Activated CD4-positive, alpha-beta T cell treated with anti-CD3 and anti-CD28 coated beads, Interleukin-2, Interleukin-4, amounts not matched to agents 100 ng/mL and 50 ng/mL, durations not matched to agents 16 hours and 8 hours (primary cell): ENCODE measurements at regions not wholly inside any gene's neighbourhood (a gene's known extent, or its start where the extent isn't known, plus 50 kb on each side); places are given as distances from the start of the nearest gene placed in this dataset.
A peak's percentile ranks its signal among the peaks of the same experiment; 100 is the strongest.

ENCODE experiments used
- DNase-seq: peaks from one replicate; pipeline ENCODE4 v3.0.0-alpha.2; 2020; ENCODE audit warnings: low spot score

- DNase-seq, result no peak
Measured at GRCh38 chr1:88376421-88376820, 307.7 kb upstream of the PKN2 start.

- DNase-seq, result no peak
Measured at GRCh38 chr1:88378560-88378959, 305.5 kb upstream of the PKN2 start.

- no peak for DNase-seq
Measured at GRCh38 chr1:88394958-88395357, 289.1 kb upstream of the PKN2 start.

- DNase-seq, result no peak
Measured at GRCh38 chr1:88398338-88398737, 285.7 kb upstream of the PKN2 start.

- DNase-seq, result no peak
Measured at GRCh38 chr1:88399690-88400089, 284.4 kb upstream of the PKN2 start.

- DNase-seq, result peak; percentile 56
Measured at GRCh38 chr1:88401313-88401712, 282.8 kb upstream of the PKN2 start.

- no peak for DNase-seq
Measured at GRCh38 chr1:88404582-88404981, 279.5 kb upstream of the PKN2 start.

- DNase-seq, result no peak
Measured at GRCh38 chr1:88407248-88407647, 276.8 kb upstream of the PKN2 start.

- no peak for DNase-seq
Measured at GRCh38 chr1:88421997-88422396, 262.1 kb upstream of the PKN2 start.

GRCh38 chr1:88433556-88433955, 250.5 kb upstream of the PKN2 start:
- DNase-seq, result no peak

- DNase-seq, result no peak
Measured at GRCh38 chr1:88434836-88435235, 249.2 kb upstream of the PKN2 start.

GRCh38 chr1:88441022-88441421, 243.1 kb upstream of the PKN2 start:
- no peak for DNase-seq

GRCh38 chr1:88451856-88452255, 232.2 kb upstream of the PKN2 start:
- no peak for DNase-seq

- no peak for DNase-seq
Measured at GRCh38 chr1:88453295-88453694, 230.8 kb upstream of the PKN2 start.

- DNase-seq, result no peak
Measured at GRCh38 chr1:88454781-88455180, 229.3 kb upstream of the PKN2 start.

- no peak for DNase-seq
Measured at GRCh38 chr1:88455621-88456256, 228.3 kb upstream of the PKN2 start.

- DNase-seq, result no peak
Measured at GRCh38 chr1:88457197-88457596, 226.9 kb upstream of the PKN2 start.

- no peak for DNase-seq
Measured at GRCh38 chr1:88461007-88461406, 223.1 kb upstream of the PKN2 start.

GRCh38 chr1:88462096-88462487, 222.0 kb upstream of the PKN2 start:
- DNase-seq, result no peak

- no peak for DNase-seq
Measured at GRCh38 chr1:88462488-88463261, 221.4 kb upstream of the PKN2 start.

- no peak for DNase-seq
Measured at GRCh38 chr1:88463401-88463985, 220.6 kb upstream of the PKN2 start.

GRCh38 chr1:88466011-88466410, 218.1 kb upstream of the PKN2 start:
- no peak for DNase-seq

- DNase-seq, result no peak
Measured at GRCh38 chr1:88466899-88467580, 217.0 kb upstream of the PKN2 start.
